HG02642 (cell line): ENCODE measurements at regions not wholly inside any gene's neighbourhood (a gene's known extent, or its start where the extent isn't known, plus 50 kb on each side); places are given as distances from the start of the nearest gene placed in this dataset.

ENCODE experiments used
- ATAC-seq: cut with Tn5 transposase; IDR thresholded peaks from one replicate; pipeline ENCODE4 v1.9.1; 2021; ENCODE audit warnings: mild to moderate bottlenecking; ENCODE audit not compliant: unreplicated experiment, poor library complexity

DNA sequence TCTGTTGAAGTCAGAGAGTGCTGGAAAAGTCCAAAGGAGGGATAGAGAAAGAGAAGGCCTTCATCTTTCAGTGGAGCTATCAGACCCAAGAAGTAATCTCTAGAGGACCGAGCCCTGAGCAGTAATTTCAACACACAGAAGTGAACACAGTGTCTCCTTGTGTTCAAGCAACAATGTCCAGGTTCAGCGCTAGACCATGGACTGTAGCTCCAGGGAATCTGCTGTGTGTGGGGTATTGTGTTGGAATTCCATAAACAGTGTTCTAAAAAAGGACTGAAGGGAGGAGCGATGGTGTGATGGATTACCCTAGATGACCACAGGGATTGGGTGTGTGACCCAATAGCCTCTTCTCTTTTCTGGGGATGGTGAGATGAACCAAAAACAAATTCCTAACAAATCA lies 165.9 kb downstream of the BLID start:
- no peak for ATAC-seq

GRCh38 chr11:121946514-121946913 lies 169.5 kb downstream of the BLID start:
- no peak for ATAC-seq

GRCh38 chr11:121944556-121945230 lies 171.3 kb downstream of the BLID start:
- ATAC-seq: no peak

DNA sequence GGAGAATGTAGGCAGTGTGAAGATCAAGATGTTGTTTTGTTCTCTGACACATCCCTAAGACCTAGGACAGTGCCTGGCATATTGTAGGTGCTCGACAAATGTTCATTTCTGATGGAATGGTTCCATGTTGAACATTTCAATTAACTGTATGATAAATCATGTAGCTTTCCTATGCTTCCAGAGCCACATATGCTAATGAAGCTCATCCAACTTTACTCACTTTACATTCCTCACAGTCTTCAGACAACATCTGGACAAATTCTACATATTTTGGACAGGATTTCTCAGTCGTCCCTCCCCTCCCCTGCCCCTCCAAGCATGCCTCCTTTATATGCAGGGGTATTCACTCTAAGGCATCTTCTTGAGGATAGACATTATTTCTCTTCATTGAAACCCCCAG lies 177.9 kb downstream of the BLID start:
- ATAC-seq: no peak

GRCh38 chr11:121936781-121937447 lies 179.1 kb downstream of the BLID start:
- no peak for ATAC-seq

- ATAC-seq: no peak
These were observed 179.6 kb downstream of the BLID start for GRCh38 chr11:121936370-121936769.

GRCh38 chr11:121933694-121934093 lies 182.3 kb downstream of the BLID start:
- no peak for ATAC-seq

- ATAC-seq: no peak
These were observed 182.7 kb downstream of the BLID start for GRCh38 chr11:121933294-121933693.

- no peak for ATAC-seq
These were observed 183.3 kb downstream of the BLID start for GRCh38 chr11:121932646-121933185.

GRCh38 chr11:121931748-121932352 lies 184.2 kb downstream of the BLID start:
- no peak for ATAC-seq

DNA sequence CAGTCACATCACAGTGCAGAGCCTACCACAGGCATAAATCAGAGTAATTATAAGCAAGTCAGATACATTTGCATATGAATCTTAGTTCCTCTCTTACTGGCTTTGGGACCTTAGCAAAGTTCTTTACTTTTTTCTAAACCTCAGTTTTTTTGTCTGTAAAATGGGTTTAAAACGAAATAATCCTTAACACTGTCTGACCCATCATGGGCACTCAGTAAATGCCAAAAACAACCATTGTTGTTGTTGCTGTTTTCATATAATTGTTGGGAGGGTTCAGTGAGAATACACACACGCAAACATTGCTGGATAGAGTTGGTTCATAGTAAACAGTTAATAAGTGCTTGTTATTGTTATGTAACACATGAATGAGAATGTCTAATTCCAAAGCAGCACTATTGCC lies 184.9 kb downstream of the BLID start:
- ATAC-seq: no peak

GRCh38 chr11:121930004-121930965 lies 185.7 kb downstream of the BLID start:
- no peak for ATAC-seq

DNA sequence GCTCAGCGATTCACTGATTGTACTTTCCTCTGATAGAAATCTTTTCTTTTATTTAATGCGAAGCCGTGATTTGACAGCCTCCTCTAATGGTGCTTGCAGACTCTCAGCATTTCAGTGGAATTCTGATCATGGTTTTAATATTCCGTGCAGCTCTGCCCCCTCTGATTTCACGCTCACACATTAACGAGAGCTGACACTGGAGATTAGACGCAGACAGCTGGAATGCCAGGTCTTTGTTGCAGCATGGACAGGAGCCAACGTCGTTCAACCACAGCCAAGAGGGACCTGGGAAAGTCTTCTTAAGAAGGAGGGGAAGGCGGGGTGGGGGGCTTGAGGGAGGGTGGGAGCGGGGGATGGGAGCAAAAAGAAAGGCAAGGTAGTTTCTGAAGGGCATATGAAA lies 186.4 kb downstream of the BLID start:
- no peak for ATAC-seq

- no peak for ATAC-seq
These were observed 187.1 kb downstream of the BLID start for GRCh38 chr11:121928597-121929580.

GRCh38 chr11:121927789-121928188 lies 188.2 kb downstream of the BLID start:
- ATAC-seq: no peak

DNA sequence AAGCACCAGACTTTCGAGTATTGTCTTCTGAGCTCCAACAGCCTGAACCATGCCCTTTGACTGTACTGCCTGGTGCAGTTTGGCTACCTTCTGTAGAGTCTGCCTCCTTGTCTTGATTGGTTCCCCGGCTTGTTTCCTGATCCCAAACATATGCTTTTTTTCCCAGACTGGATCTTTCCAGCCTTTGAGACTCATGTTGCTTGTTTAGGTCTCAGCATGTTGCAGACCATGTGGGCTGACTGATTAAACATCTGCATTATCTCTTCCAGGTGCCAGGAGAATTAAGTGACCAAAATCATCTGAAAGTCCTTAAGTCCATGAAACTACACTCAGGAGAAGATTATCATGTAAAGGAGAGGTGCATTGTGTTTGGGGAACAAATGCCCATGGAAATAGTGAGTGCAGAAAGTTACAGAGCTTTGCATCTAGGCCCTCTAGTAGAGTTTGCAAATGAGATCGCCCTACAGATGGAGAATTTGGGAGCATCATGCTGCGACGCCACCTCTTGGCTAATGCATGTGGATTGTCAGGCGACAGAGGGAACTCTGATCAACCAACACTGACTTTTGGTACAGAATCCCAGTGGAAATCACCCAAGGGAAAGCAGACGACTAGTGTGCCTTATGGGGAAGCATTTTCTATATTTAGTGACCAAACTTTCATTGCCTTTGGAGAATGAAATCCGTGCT lies 188.8 kb downstream of the BLID start:
- no peak for ATAC-seq

DNA sequence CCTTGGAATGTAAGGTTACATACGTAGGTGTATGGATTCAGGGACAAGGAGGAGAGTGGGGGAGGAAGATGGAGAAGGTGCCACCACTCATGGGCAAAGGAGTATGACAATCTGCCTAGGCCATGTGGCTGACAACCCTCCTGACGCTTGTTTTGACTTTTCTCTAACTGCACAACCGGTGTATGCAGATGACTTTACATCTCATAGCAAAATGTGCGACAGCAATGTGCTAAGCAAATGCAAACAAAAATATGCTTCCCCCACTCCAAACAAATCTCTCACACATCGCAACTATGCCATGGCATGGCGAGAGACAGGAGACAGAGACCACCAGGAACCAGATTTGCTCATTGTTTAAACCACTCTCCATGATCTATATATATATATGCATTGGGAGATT lies 191.8 kb downstream of the BLID start:
- no peak for ATAC-seq

DNA sequence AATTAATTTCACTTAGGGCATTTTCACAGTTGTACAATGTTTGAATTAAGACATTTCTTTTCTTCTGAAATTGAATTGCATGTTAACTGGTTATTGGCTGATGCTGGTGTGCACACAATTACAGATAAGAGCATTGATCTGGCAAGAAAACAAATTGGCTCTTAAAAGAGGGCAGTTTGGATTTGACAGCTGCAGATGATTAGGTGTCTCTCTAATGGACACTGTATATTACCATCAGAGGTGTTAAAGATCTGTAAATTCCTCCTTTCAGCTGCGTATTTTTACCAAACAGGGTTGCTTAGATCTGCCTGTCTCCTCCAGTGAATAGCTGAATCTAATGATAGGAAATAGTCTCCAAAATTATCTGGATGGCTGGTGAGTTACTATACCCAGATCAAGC lies 198.5 kb downstream of the BLID start:
- no peak for ATAC-seq
